MM.1S (cell line): ENCODE measurements at regions not wholly inside any gene's neighbourhood (a gene's known extent, or its start where the extent isn't known, plus 50 kb on each side); places are given as distances from the start of the nearest gene placed in this dataset.

Experiments used
- CTCF ChIP-seq: fragments of 300-600 bp; sonication (generic); IDR thresholded peaks from 2 replicates; pipeline ENCODE4 v1.5.1; 2016; ENCODE audit warnings: antibody characterized with exemption, low read length, mixed read lengths
- EZH2 ChIP-seq: fragments of 300-600 bp; sonication (generic); optimal IDR thresholded peaks from 2 replicates; pipeline ENCODE3; 2017; ENCODE audit warnings: low read depth, mild to moderate bottlenecking, antibody characterized with exemption, low read length, mixed read lengths
- EZH2phosphoT487 ChIP-seq: fragments of 300-600 bp; sonication (generic); IDR thresholded peaks from 2 replicates; pipeline ENCODE4 v1.6.1; 2018; ENCODE audit warnings: antibody characterized with exemption, low read length

- no peak for TF ChIP-seq CTCF
- no peak for TF ChIP-seq EZH2phosphoT487
- TF ChIP-seq EZH2 = no peak
Observed at GRCh38 chr5:120159155-120159554, 304.9 kb upstream of the PRR16 start.
